PC-3 (cell line): ENCODE measurements at regions not wholly inside any gene's neighbourhood (a gene's known extent, or its start where the extent isn't known, plus 50 kb on each side); places are given as distances from the start of the nearest gene placed in this dataset.

ENCODE experiments used
- ATAC-seq: fragments of 200-7000 bp; cut with Tn5 transposase; 2 replicates; pipeline ENCODE4 v1.9.1; 2020; ENCODE audit warnings: mild to moderate bottlenecking, moderate library complexity
- BruUV-seq: library from RNA; stranded (reverse); fragments of 400-500 nt; replicated peaks from 2 replicates; lab custom pipeline; 2021; lab: Mats Ljungman, UMichigan
- CTCF ChIA-PET: fragments of 300-600 bp; sonication (Branson Sonifier 250); formaldehyde crosslinking; loops from one replicate; lab custom pipeline; 2022; ENCODE audit warnings: antibody characterized with exemption; lab: Charles Lee
- POLR2A ChIA-PET: fragments of 300-600 bp; sonication (Branson Sonifier 250); formaldehyde crosslinking; loops from one replicate; lab custom pipeline; 2022; ENCODE audit warnings: antibody characterized with exemption; ENCODE audit not compliant: unreplicated experiment; lab: Charles Lee
- DNase-seq: peaks from one replicate; pipeline ENCODE4 v3.0.0-alpha.2; 2015
- H2AFZ ChIP-seq: fragments of 300-600 bp; sonication (generic); 2 replicates; pipeline ENCODE4 v1.6.0; 2016; ENCODE audit warnings: antibody characterized with exemption, low read length
- H3F3A ChIP-seq: fragments of 300-600 bp; sonication (generic); one replicate; pipeline ENCODE4 v1.6.0; 2017; ENCODE audit warnings: antibody characterized with exemption, low read length, control low read depth, mild to moderate bottlenecking; ENCODE audit not compliant: unreplicated experiment
- H3K27ac ChIP-seq: fragments of 300-600 bp; sonication (generic); 2 replicates; pipeline ENCODE4 v1.5.1; 2016; ENCODE audit warnings: mild to moderate bottlenecking, low read length
- H3K27me3 ChIP-seq: fragments of 300-600 bp; sonication (generic); 2 replicates; pipeline ENCODE4 v1.6.1; 2016; ENCODE audit warnings: low read length, mixed read lengths
- H3K36me3 ChIP-seq: fragments of 300-600 bp; sonication (generic); 2 replicates; pipeline ENCODE4 v1.6.1; 2016; ENCODE audit warnings: low read depth, mixed run types, low read length, mixed read lengths
- H3K4me1 ChIP-seq: fragments of 300-600 bp; sonication (generic); 2 replicates; pipeline ENCODE4 v1.5.1; 2016; ENCODE audit warnings: low read length; ENCODE audit not compliant: insufficient read depth
- H3K4me2 ChIP-seq: fragments of 300-600 bp; sonication (generic); 2 replicates; pipeline ENCODE4 v1.6.0; 2016; ENCODE audit warnings: low read length
- H3K4me3 ChIP-seq: fragments of 300-600 bp; sonication (generic); 2 replicates; pipeline ENCODE4 v1.5.1; 2016; ENCODE audit warnings: mild to moderate bottlenecking, low read length, mixed read lengths
- H3K79me2 ChIP-seq: fragments of 300-600 bp; sonication (generic); 2 replicates; pipeline ENCODE4 v1.6.1; 2017; ENCODE audit warnings: low read length, mixed read lengths
- H3K9ac ChIP-seq: fragments of 300-600 bp; sonication (generic); 2 replicates; pipeline ENCODE4 v1.6.0; 2016; ENCODE audit warnings: mild to moderate bottlenecking, low read length
- H3K9me2 ChIP-seq: fragments of 300-600 bp; sonication (generic); replicated peaks from 2 replicates; pipeline ENCODE4 v1.6.1; 2016; ENCODE audit warnings: mixed run types, low read length, mixed read lengths
- H3K9me3 ChIP-seq: fragments of 300-600 bp; sonication (generic); 2 replicates; pipeline ENCODE4 v1.6.1; 2016; ENCODE audit warnings: low read length, mixed read lengths
- H4K20me1 ChIP-seq: fragments of 300-600 bp; sonication (generic); 2 replicates; pipeline ENCODE4 v1.6.1; 2016; ENCODE audit warnings: low read length, mixed read lengths
- CTCF ChIP-seq: fragments of 300-600 bp; sonication (generic); conservative IDR thresholded peaks from 2 replicates; pipeline ENCODE4 v1.5.1; 2017; ENCODE audit warnings: antibody characterized with exemption, low read depth, mild to moderate bottlenecking, low read length
- EZH2 ChIP-seq: fragments of 300-600 bp; sonication (generic); IDR thresholded peaks from one replicate; pipeline ENCODE4 v1.6.1; 2017; ENCODE audit warnings: antibody characterized with exemption, mild to moderate bottlenecking, low read length; ENCODE audit not compliant: unreplicated experiment
- EZH2phosphoT487 ChIP-seq: fragments of 300-600 bp; sonication (generic); IDR thresholded peaks from 2 replicates; pipeline ENCODE4 v1.6.1; 2018; ENCODE audit warnings: mild to moderate bottlenecking, antibody characterized with exemption, low read length, borderline replicate concordance
- intact Hi-C: fragments of 100-400 bp; cut with micrococcal nuclease; formaldehyde crosslinking; loops from 2 replicates; pipeline ENCODE4 v1.9.0; 2023

- H3K4me1 ChIP-seq: no peaks in the 10 kb centered on the region
- no peaks in the 10 kb centered on the region for H3F3A ChIP-seq
- TF ChIP-seq EZH2phosphoT487 (no peak), EZH2 (no peak), CTCF (no peak)
- H3K36me3 ChIP-seq: no peaks in the 10 kb centered on the region
- H4K20me1 ChIP-seq: no peaks in the 10 kb centered on the region
- CTCF ChIA-PET: no interaction called here
- H3K27me3 ChIP-seq: no peaks in the 10 kb centered on the region
- peaks cover 3% of the 10 kb centered on the region; the same call in 1 of the 2 replicates for H3K9me2 ChIP-seq
- no peaks in the 10 kb centered on the region for H3K79me2 ChIP-seq
- H2AFZ ChIP-seq: no peak overlapping the region
- H3K9ac ChIP-seq: no peak overlapping the region
- ATAC-seq (no peak), DNase-seq (no peak)
- POLR2A ChIA-PET: no interaction called here
- no peak overlapping the region for H3K4me3 ChIP-seq
- no peak overlapping the region for H3K4me2 ChIP-seq
- no TSS peak for BruUV-seq
- H3K9me3 ChIP-seq: no peaks in the 10 kb centered on the region
- no peak overlapping the region for H3K27ac ChIP-seq
- intact Hi-C loops: no loop called here
Measured at GRCh38 chr10:33618196-33618595, 283.7 kb upstream of the NRP1 start.

DNA sequence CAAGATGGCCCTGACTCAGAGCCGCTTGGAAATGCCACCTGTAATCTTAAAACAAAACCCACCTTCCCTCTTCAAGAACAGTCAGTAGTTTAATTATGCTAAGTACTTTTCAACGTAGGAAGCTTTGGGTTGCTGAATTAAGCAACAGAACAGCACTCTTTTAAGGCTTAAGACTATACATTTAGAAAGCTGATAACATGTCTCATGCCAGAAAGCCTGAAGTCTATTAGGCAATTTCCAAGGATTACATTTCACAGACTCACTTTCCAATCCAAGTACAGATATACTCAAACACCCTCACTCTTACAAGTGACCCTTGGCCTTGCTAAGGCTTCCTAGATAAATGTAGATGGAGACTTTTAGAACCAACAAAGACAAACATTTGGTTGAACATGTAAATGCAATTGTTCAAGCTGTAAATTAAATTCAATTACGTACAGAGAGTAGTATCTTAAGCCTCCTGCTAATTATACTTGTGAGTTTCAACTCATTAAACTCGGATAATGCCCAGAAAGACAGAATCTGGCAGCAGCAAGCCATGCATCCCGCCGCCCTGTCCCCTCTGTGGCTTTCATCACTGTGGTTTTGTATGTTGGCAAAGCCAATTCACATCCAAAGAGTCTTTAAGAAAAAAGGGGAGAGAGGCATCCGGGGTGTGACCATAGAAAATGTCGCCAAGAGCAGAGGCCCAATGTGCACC lies 283.1 kb upstream of the NRP1 start:
- no peak for TF ChIP-seq CTCF
- no peak for TF ChIP-seq EZH2
- no peak for TF ChIP-seq EZH2phosphoT487
- Histone ChIP-seq H3K9me3 (no peaks in the 10 kb centered on the region), H3K4me2 (no peak overlapping the region), H3K9ac (no peak overlapping the region), H3K36me3 (no peaks in the 10 kb centered on the region), H3K27me3 (no peaks in the 10 kb centered on the region), H3K9me2 (no peaks in the 10 kb centered on the region), H3K4me3 (no peak overlapping the region), H2AFZ (no peak overlapping the region), H3K4me1 (no peaks in the 10 kb centered on the region), H4K20me1 (no peaks in the 10 kb centered on the region), H3F3A (no peaks in the 10 kb centered on the region), H3K79me2 (no peaks in the 10 kb centered on the region), H3K27ac (no peak overlapping the region)
- CTCF ChIA-PET: no interaction called here
- DNase-seq: no peak
- POLR2A ChIA-PET: no interaction called here
- ATAC-seq: no peak
- no TSS peak for BruUV-seq
- intact Hi-C loops: no loop called here

DNA sequence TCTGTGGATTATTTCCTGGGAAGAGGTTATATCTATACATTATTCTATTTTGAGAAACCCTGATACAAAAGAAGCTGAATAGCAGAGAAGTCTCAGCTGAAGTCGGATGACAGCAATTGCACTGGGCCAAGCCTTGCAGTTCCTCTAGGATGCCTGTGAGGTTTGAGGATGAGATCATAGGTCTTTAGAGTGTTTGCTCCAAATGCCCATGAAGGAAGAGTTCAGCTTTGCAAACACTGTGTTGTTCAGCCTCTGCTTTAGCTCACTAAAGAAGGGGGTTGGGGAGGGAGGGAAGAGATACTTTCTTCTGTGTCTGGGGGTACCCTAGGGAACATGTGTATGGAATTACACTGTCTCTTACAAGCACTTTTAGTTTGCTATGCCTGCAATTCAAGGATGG lies 282.5 kb upstream of the NRP1 start:
- peak; percentile 48; the same call in 1 of the 2 replicates for ATAC-seq
- BruUV-seq: no TSS peak
- Histone ChIP-seq H3K4me1 (no peaks in the 10 kb centered on the region), H3K36me3 (no peaks in the 10 kb centered on the region; the same call in 1 of the 2 replicates), H3K9me3 (peaks cover 2% of the 10 kb centered on the region; the same call in 1 of the 2 replicates), H3K4me2 (no peak overlapping the region), H3K27ac (no peak overlapping the region), H3K27me3 (no peaks in the 10 kb centered on the region), H4K20me1 (no peaks in the 10 kb centered on the region), H3K9me2 (no peaks in the 10 kb centered on the region), H3K79me2 (no peaks in the 10 kb centered on the region), H3F3A (no peaks in the 10 kb centered on the region), H3K9ac (no peak overlapping the region), H3K4me3 (no peak overlapping the region), H2AFZ (no peak overlapping the region)
- no peak for DNase-seq
- intact Hi-C loops: no loop called here
- TF ChIP-seq EZH2 (no peak), EZH2phosphoT487 (no peak), CTCF (no peak)
- CTCF ChIA-PET: no interaction called here
- POLR2A ChIA-PET: no interaction called here
